ENCODE measurements at regions not wholly inside any gene's neighbourhood (a gene's known extent, or its start where the extent isn't known, plus 50 kb on each side); places are given as distances from the start of the nearest gene placed in this dataset.
"Not testable (repeated sequence)": the region's sequence is repeated elsewhere in the genome, so short reads cannot be mapped to it uniquely, and the experiment has no call there.

DNA sequence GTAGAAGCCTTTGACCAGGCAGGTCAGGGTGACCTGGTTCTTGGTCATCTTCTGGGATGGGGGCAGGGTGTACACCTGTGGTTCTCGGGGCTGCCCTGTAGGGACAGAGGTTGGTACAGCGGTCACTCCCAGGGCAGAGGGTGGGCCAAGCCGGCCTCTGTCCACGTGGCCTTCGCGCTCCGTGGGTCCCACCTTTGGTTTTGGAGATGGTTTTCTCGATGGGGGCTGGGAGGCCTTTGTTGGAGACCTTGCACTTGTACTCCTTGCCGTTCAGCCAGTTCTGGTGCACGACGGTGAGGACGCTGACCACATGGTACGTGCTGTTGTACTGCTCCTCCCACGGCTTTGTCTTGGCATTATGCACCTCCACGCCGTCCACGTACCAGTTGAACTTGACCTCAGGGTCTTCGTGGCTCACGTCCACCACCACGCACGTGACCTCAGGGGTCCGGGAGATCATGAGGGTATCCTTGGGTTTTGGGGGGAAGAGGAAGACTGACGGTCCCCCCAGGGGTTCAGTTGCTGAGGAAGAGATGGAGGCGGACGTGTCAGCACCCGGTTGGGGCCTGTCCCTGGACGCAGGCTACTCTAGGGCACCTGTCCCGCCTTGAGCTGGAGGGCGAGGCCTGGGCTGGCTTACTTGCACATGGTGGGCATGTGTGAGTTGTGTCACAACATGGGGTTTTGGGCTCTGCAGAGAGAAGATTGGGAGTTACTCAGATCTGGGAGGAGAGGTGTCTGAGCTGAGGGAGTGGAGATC, 142.3 kb downstream of the TMEM121 start:
- not testable (repeated sequence) for H3K27ac ChIP-seq (ENCODE audit: low read length); H3K4me1 ChIP-seq (ENCODE audit: control insufficient read depth, low read depth, low read length); H3K27me3 ChIP-seq (ENCODE audit: control insufficient read depth, insufficient read depth, low read length); H3K9ac ChIP-seq (ENCODE audit: low read length); H3K4me3 ChIP-seq (ENCODE audit: low read length); H3K36me3 ChIP-seq (ENCODE audit: control insufficient read depth, low read depth, low read length)
- H3K9me3 ChIP-seq (ENCODE audit: control insufficient read depth, low read depth, low read length), result peaks cover 25% of the 10 kb centered on the region

DNA sequence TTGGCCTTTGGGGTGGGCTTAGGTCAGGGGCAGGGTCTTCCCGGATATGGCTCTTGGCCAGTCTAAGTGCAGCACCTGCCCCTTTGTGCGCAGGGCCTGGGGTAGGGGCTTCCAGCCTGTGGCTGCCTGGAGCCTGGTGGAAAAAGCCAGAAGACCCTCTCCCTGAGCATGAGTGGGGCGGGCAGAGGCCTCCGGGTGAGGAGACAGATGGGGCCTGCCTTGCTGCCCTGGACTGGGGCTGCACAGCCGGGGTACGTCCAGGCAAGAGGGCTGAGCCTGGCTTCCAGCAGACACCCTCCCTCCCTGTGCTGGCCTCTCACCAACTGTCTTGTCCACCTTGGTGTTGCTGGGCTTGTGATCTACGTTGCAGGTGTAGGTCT, 142.8 kb downstream of the TMEM121 start:
- H3K36me3 ChIP-seq (ENCODE audit: control insufficient read depth, low read depth, low read length); H3K27ac ChIP-seq (ENCODE audit: low read length); H3K27me3 ChIP-seq (ENCODE audit: control insufficient read depth, insufficient read depth, low read length); H3K9ac ChIP-seq (ENCODE audit: low read length); H3K4me1 ChIP-seq (ENCODE audit: control insufficient read depth, low read depth, low read length); H3K4me3 ChIP-seq (ENCODE audit: low read length): not testable (repeated sequence)
- peaks cover 25% of the 10 kb centered on the region for H3K9me3 ChIP-seq (ENCODE audit: control insufficient read depth, low read depth, low read length)

DNA sequence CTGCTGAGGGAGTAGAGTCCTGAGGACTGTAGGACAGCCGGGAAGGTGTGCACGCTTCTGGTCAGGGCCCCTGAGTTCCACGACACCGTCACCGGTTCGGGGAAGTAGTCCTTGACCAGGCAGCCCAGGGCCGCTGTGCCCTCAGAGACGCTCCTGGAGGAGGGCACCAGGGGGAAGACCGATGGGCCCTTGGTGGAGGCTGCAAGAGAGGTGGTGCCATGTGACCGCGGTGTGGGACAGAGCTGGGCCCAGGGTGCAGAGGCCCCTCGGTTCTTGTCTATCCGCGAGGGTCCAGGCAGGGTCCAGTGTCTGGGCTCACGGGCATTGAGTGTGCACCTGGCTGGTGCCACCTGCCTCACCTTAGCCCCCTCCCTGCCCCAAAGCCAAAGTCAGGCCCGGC, 143.3 kb downstream of the TMEM121 start:
- H3K9me3 ChIP-seq (ENCODE audit: control insufficient read depth, low read depth, low read length), result peaks cover 25% of the 10 kb centered on the region

DNA sequence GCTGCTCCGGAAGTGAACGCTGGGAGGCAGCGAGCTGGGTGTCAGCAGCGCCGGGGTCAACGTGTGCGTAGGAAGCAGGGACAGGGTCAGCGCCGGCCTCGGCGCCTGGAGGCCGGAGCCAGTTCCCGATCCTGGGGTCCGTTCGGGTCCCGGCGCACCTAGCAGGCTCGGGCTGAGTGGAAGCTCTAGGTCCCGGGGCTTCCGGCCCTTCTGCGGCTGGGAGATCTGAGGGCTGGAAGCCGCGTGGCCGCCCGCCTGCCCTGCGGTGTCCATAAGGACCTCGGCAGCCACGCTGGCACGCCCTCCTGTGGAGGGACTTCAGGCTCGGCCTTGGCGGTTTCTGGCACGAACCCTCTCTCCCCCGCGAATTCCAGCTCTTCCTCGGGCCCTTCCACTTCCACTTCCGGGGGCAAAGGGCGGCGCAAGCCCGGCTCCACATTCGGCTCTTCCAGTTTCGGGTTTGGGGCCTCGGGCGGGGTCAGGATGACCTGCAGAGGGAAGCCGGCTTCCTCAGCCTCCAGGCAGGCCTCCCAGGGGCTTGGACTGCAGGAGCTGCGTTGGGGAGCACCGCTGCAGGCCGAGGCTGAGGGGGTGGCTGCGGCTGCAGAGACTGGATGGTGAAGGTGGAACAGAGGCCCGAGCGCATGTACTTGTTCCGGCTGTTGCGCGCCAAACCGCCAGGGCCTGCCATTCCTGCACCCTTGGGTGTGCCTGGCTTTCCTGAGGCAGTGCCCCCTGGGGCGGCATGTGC, 146.2 kb downstream of the TMEM121 start:
- not testable (repeated sequence) for H3K4me3 ChIP-seq (ENCODE audit: low read length); H3K9ac ChIP-seq (ENCODE audit: low read length); H3K27ac ChIP-seq (ENCODE audit: low read length); H3K4me1 ChIP-seq (ENCODE audit: control insufficient read depth, low read depth, low read length); H3K36me3 ChIP-seq (ENCODE audit: control insufficient read depth, low read depth, low read length); H3K27me3 ChIP-seq (ENCODE audit: control insufficient read depth, insufficient read depth, low read length)
- peaks cover 18% of the 10 kb centered on the region for H3K9me3 ChIP-seq (ENCODE audit: control insufficient read depth, low read depth, low read length)

More for the DNA sequence above, 143.3 kb downstream of the TMEM121 start:
- H3K36me3 ChIP-seq (ENCODE audit: control insufficient read depth, low read depth, low read length); H3K4me1 ChIP-seq (ENCODE audit: control insufficient read depth, low read depth, low read length); H3K27me3 ChIP-seq (ENCODE audit: control insufficient read depth, insufficient read depth, low read length); H3K27ac ChIP-seq (ENCODE audit: low read length); H3K9ac ChIP-seq (ENCODE audit: low read length); H3K4me3 ChIP-seq (ENCODE audit: low read length): not testable (repeated sequence)

DNA sequence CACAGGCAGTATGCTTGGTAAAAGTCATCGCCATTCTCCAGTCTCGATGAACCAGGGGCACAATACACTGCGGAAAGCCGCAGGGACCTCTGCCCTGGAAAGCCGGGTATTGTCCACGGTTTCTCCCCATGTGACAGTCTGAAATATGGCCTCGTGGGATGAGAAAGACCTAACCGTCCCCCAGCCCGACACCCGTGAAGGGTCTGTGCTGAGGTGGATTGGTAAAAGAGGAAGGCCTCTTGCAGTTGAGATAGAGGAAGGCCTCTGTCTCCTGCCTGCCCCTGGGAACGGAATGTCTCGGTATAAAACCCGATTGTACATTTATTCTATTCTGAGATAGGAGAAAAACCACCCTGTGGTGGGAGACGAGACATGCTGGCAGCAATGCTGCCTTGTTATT, 149.1 kb downstream of the TMEM121 start:
- H3K36me3 ChIP-seq (ENCODE audit: control insufficient read depth, low read depth, low read length); H3K27me3 ChIP-seq (ENCODE audit: control insufficient read depth, insufficient read depth, low read length); H3K27ac ChIP-seq (ENCODE audit: low read length); H3K4me3 ChIP-seq (ENCODE audit: low read length); H3K4me1 ChIP-seq (ENCODE audit: control insufficient read depth, low read depth, low read length); H3K9ac ChIP-seq (ENCODE audit: low read length): not testable (repeated sequence)
- peaks cover 10% of the 10 kb centered on the region for H3K9me3 ChIP-seq (ENCODE audit: control insufficient read depth, low read depth, low read length)

DNA sequence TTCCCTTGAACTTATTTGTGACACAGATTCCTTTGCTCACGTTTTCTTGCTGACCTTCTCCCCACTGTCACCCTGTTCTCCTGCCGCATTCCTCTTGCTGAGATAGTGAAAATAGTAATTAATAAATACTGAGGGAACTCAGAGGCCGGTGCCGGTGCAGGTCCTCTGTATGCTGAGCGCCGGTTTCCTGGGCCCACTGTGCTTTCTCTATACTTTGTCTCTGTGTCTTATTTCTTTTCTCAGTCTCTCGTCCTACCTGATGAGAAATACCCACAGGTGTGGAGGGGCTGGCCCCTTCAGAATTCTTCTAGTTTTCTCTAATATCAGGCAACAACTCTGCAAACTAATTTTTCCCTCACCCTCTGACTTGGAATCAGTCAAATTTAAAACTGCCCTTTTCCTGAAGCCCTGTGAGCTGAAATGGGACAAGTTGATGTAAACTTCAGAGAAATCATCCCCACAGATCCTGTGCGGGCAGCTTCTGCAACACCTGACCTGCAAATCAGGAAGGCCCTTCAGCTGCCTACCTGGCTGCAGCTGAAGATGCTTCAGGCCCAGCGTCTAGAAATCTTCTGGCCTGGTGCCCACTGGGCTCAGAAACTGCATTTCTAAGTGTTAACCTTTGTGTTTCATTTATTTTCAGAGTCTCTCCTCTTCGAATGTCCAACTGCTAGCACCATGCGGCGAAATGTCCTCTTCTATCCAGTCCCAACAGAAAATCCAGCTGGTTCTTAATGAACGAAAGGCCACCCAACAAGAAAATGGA, 149.7 kb downstream of the TMEM121 start:
- H3K27me3 ChIP-seq (ENCODE audit: control insufficient read depth, insufficient read depth, low read length); H3K27ac ChIP-seq (ENCODE audit: low read length); H3K9me3 ChIP-seq (ENCODE audit: control insufficient read depth, low read depth, low read length); H3K36me3 ChIP-seq (ENCODE audit: control insufficient read depth, low read depth, low read length); H3K4me3 ChIP-seq (ENCODE audit: low read length); H3K4me1 ChIP-seq (ENCODE audit: control insufficient read depth, low read depth, low read length); H3K9ac ChIP-seq (ENCODE audit: low read length): not testable (repeated sequence)

DNA sequence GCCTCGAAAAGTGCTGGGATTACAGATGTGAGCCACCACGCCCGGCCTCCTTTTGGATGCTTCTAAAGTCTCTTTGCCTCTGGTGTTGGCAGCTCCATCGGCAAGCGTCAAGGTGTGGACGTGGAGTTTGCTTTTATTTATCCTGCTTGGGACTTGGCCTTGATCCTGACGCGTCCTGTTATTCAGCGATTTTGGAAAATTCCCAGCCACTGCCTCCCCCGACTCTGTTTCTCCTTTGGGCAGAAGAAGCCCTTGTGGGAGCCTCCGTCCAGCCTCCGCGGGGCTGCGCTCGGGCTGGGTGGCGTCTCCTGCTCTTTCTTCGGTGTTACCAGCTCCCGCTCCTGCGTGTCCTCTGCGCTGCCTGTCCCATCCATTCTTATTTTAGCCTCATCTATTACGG, 151.7 kb downstream of the TMEM121 start:
- H3K27me3 ChIP-seq (ENCODE audit: control insufficient read depth, insufficient read depth, low read length); H3K27ac ChIP-seq (ENCODE audit: low read length); H3K9me3 ChIP-seq (ENCODE audit: control insufficient read depth, low read depth, low read length); H3K9ac ChIP-seq (ENCODE audit: low read length); H3K4me1 ChIP-seq (ENCODE audit: control insufficient read depth, low read depth, low read length); H3K36me3 ChIP-seq (ENCODE audit: control insufficient read depth, low read depth, low read length); H3K4me3 ChIP-seq (ENCODE audit: low read length): not testable (repeated sequence)

DNA sequence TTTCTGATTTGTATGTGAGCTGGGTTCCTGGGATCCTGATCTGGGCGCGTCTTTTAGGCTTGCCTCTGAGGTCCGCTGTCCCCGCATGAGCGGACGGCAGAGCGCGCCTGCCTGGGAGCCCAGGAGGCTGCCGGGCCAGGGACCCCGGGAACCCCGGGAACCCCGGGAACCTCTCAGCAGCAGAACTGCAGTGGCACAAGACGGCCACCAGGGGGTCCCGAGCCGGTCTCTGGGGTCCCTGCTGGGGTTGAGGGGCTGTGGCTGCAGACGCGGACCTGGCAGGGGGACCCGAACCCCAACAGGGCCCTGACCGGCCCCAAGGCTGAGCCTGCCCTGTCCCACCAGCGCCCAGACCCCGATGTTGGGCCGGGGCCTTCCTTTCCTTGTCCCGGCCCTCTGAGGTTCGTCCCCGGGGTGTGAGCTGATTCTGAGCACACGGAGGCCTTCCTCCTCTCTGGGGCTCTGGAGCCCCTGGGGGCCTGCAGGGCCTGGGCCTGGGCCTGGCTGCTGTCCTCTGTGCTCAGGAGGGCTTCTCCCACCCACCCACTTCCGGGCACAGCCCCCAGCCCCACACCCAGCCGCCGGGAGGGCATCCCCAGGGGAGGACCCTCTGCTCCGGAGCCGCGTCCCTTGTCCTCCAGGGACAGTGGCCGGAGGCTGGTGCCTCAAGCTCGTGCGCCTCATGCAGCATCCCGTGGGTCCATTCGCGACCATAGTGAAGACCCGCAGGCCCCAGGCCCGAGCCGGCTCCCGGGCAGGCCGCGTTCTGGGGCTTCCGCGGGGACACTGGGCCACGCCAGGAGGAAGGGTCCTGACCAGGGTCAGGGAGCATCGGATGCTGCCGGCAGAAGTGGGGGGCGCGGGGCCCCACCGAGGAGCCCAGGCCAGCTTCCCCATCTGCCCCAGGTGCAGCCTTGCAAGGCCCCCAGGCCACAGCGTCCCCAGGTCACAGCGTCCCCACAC, 152.9 kb downstream of the TMEM121 start:
- not testable (repeated sequence) for H3K9ac ChIP-seq (ENCODE audit: low read length); H3K9me3 ChIP-seq (ENCODE audit: control insufficient read depth, low read depth, low read length); H3K27me3 ChIP-seq (ENCODE audit: control insufficient read depth, insufficient read depth, low read length); H3K36me3 ChIP-seq (ENCODE audit: control insufficient read depth, low read depth, low read length); H3K4me3 ChIP-seq (ENCODE audit: low read length); H3K4me1 ChIP-seq (ENCODE audit: control insufficient read depth, low read depth, low read length); H3K27ac ChIP-seq (ENCODE audit: low read length)

DNA sequence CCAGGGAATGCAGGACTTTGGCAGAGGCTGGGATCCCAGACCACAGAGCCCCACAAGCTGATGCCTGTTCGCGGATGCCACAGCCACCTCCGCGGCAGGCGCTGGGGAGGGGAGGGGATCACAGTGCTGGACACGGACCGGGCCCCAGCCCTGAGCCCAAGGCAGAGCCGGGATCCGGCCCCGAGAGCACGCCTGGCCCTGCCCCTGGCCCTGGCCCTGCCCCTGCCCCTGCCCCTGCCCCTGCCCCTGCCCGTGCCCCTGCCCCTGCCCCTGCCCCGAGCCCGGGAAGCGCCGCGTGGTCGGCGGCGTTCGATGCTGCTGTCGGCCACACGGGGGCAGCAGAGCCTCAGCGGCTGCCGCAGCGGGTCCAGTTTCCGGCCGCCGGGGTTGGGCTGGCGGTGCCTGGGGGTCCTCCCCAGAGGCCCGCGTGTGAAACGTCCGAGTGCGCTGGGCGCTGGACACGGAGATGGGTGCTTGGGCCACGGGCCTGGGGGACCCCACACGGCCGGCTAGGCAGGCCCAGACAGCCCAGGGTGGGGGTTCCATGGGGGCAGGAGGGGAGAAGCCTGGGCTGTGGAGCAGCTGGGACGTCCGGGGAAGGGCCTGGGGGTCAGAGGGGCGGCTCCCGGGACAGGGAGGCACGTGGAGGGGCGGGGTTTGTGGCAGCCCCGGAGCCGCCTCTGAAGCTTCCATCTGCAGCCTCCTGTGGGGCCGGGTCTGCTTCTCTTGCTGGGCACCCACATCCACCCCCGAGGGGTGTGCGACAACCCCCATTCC, 153.8 kb downstream of the TMEM121 start:
- H3K27me3 ChIP-seq (ENCODE audit: control insufficient read depth, insufficient read depth, low read length); H3K9ac ChIP-seq (ENCODE audit: low read length); H3K36me3 ChIP-seq (ENCODE audit: control insufficient read depth, low read depth, low read length); H3K27ac ChIP-seq (ENCODE audit: low read length); H3K4me1 ChIP-seq (ENCODE audit: control insufficient read depth, low read depth, low read length); H3K4me3 ChIP-seq (ENCODE audit: low read length); H3K9me3 ChIP-seq (ENCODE audit: control insufficient read depth, low read depth, low read length): not testable (repeated sequence)

DNA sequence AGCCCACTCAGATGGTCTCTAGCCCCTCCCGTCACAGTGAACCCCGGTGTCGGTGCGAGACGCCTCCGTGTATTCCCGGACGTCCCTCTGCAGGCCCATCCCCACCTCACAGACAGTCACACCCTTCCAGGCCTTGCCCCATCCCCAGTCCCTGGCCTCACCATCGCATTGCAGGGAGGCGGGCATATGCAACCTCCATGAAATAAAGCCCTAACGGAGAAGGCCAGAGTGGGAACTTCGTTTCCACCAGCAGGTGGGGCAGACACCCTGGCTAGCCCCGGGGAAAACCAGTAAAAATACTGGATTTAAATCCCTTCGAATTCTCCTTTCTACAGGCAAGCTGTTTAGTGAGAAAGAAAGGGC, 154.3 kb downstream of the TMEM121 start:
- H3K36me3 ChIP-seq (ENCODE audit: control insufficient read depth, low read depth, low read length); H3K27ac ChIP-seq (ENCODE audit: low read length); H3K9me3 ChIP-seq (ENCODE audit: control insufficient read depth, low read depth, low read length); H3K9ac ChIP-seq (ENCODE audit: low read length); H3K4me3 ChIP-seq (ENCODE audit: low read length); H3K4me1 ChIP-seq (ENCODE audit: control insufficient read depth, low read depth, low read length); H3K27me3 ChIP-seq (ENCODE audit: control insufficient read depth, insufficient read depth, low read length): not testable (repeated sequence)
